ENCODE measurements at regions not wholly inside any gene's neighbourhood (a gene's known extent, or its start where the extent isn't known, plus 50 kb on each side); places are given as distances from the start of the nearest gene placed in this dataset.

DNA sequence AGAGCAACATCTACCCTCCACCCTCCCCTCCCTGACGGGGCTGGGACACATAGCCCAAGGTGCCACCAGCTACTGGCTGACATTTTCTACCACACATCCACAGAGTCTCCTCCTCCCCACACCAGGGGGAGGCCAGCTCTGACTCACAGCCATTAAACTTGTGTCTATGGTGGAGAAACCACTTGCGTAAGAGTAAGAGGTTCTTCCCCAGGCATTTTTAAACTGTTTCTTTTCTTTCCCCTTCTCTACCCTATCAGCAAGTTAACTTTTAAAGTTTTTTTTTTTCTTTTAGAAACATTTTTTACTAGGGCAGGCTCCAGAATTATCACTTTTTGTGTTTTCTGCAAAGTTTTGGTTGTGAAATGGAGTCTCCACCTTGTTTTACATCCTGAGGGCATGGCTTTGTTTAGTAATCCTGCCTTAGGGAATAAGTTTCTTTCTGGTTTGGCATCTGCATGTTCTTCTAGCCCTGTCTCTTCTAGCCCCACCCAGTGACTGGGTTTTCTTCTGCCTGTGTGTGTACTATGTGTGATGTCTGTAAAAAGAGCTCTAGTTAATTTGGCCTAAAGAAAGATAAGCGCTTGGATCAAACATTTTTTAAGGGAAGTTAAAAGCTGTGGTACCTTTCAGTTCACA, 148.8 kb upstream of the GADL1 start:
- Histone ChIP-seq H3K4me3 (ENCODE audit: low read depth in 1 of 5, low read length in 5 of 5) (no peak overlapping the region), H3K9ac (ENCODE audit: low read length in 5 of 5) (no peak overlapping the region), H3K27ac (ENCODE audit: low read depth, low read length) (no peak overlapping the region), H3K9me3 (ENCODE audit: control insufficient read depth in 5 of 5, low read length in 5 of 5) (peaks cover 2 to 16% (median 12%) of the 10 kb centered on the region in 5 donors), H3K27me3 (ENCODE audit: control insufficient read depth in 5 of 5, insufficient read depth in 4 of 5, low read length in 5 of 5) (no peaks in the 10 kb centered on the region), H3K36me3 (ENCODE audit: control insufficient read depth in 5 of 5, insufficient read depth in 5 of 5, low read length in 5 of 5) (no peaks in the 10 kb centered on the region), H3K4me1 (ENCODE audit: control insufficient read depth in 5 of 5, insufficient read depth in 5 of 5, low read length in 5 of 5) (no peaks in the 10 kb centered on the region)

DNA sequence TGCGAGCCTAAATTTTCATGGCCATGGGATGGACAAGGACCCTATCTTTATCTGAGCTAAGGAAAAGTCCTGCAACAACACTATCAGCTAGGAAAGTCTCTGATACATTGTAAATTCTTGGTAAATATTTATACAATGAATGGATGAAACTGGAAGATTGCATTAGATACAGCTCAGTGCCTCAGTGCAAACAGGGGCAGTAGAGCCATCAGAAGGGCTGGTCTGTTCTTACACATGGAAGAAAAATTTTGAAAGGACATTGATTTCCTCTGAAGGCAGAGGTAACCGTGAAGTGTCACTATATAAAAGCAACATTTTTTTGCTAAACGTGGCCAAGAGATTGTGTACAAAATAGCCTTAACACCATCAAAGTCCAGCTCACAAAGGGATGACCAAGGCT, 153.2 kb upstream of the GADL1 start:
- Histone ChIP-seq H3K9ac (ENCODE audit: low read length in 5 of 5) (no peak overlapping the region), H3K27ac (ENCODE audit: low read depth, low read length) (no peak overlapping the region), H3K27me3 (ENCODE audit: control insufficient read depth in 5 of 5, insufficient read depth in 4 of 5, low read length in 5 of 5) (no peaks in the 10 kb centered on the region), H3K4me3 (ENCODE audit: low read depth in 1 of 5, low read length in 5 of 5) (no peak overlapping the region), H3K36me3 (ENCODE audit: control insufficient read depth in 5 of 5, insufficient read depth in 5 of 5, low read length in 5 of 5) (no peaks in the 10 kb centered on the region), H3K9me3 (ENCODE audit: control insufficient read depth in 5 of 5, low read length in 5 of 5) (peaks cover 2 to 11% (median 8%) of the 10 kb centered on the region in 5 donors), H3K4me1 (ENCODE audit: control insufficient read depth in 5 of 5, insufficient read depth in 5 of 5, low read length in 5 of 5) (no peaks in the 10 kb centered on the region)

DNA sequence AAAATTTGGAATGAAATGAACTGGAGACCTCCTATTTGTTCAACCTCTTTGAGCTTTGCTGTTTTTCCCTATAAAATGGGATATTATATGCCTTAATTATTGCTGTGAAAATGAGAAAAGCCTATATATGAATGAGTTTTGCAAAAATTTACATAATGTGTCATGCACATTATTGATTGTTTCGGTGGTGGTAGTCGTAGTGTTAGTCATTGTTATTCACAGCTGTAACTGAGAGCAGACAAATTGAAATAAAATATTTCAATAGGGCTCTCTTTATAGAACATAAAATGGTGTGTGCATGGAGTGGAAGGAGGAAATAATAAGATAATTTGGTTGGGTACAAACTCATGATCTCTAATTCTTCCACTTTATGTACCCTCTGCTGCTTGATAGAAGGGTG, 153.7 kb upstream of the GADL1 start:
- Histone ChIP-seq H3K27me3 (ENCODE audit: control insufficient read depth in 5 of 5, insufficient read depth in 4 of 5, low read length in 5 of 5) (no peaks in the 10 kb centered on the region), H3K27ac (ENCODE audit: low read depth, low read length) (no peak overlapping the region), H3K4me1 (ENCODE audit: control insufficient read depth in 5 of 5, insufficient read depth in 5 of 5, low read length in 5 of 5) (no peaks in the 10 kb centered on the region), H3K9me3 (ENCODE audit: control insufficient read depth in 5 of 5, low read length in 5 of 5) (peaks cover 0 to 6% (median 3%) of the 10 kb centered on the region in 5 donors), H3K36me3 (ENCODE audit: control insufficient read depth in 5 of 5, insufficient read depth in 5 of 5, low read length in 5 of 5) (no peaks in the 10 kb centered on the region), H3K4me3 (ENCODE audit: low read depth in 1 of 5, low read length in 5 of 5) (no peak overlapping the region), H3K9ac (ENCODE audit: low read length in 5 of 5) (no peak overlapping the region)

DNA sequence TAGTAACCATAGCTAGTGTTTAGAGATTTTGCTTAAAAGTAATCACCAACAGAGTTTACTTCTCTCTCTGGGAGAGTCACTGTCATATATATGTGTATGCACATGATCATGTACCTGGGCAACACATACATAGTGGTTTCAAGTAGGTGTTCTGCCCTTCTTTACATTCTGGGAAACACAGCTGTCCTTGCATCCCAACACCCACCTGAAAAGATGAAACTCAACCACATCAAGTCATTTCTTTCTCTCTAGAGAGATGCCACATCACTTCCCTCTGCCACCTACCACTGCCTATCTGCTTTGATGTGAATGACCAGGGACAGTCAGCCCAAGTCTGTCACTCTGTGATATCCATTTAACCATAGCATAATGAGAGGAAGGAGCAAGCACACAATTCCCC, 155.8 kb upstream of the GADL1 start:
- no peaks in the 10 kb centered on the region for H3K36me3 ChIP-seq (ENCODE audit: control insufficient read depth in 5 of 5, insufficient read depth in 5 of 5, low read length in 5 of 5)
- no peaks in the 10 kb centered on the region for H3K4me1 ChIP-seq (ENCODE audit: control insufficient read depth in 5 of 5, insufficient read depth in 5 of 5, low read length in 5 of 5)
- H3K27ac ChIP-seq (ENCODE audit: low read depth, low read length): no peak overlapping the region
- peaks cover 0 to 2% (median 0%) of the 10 kb centered on the region in 5 donors for H3K9me3 ChIP-seq (ENCODE audit: control insufficient read depth in 5 of 5, low read length in 5 of 5)
- no peaks in the 10 kb centered on the region for H3K27me3 ChIP-seq (ENCODE audit: control insufficient read depth in 5 of 5, insufficient read depth in 4 of 5, low read length in 5 of 5)
- H3K4me3 ChIP-seq (ENCODE audit: low read depth in 1 of 5, low read length in 5 of 5): no peak overlapping the region
- H3K9ac ChIP-seq (ENCODE audit: low read length in 5 of 5): no peak overlapping the region

DNA sequence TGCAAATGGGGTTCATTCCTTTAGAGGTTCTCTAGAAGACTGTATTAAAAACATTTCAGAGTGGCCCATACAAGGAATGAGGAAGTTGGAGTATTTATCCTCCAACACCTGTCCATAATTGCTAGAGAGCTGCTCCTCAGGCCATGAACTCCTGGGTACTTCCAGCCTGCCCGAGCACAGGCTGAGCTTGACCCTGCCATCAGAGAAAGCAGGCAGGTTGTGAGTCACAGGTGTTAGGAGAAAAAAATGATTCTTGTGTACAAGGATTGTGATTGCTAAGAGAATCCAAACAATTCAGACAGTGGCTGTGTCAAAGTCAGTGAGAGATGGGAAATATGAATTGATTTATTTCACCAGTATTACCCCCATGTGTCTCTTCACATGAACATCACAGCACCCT, 156.8 kb upstream of the GADL1 start:
- H3K36me3 ChIP-seq (ENCODE audit: control insufficient read depth in 5 of 5, insufficient read depth in 5 of 5, low read length in 5 of 5): no peaks in the 10 kb centered on the region
- no peaks in the 10 kb centered on the region for H3K4me1 ChIP-seq (ENCODE audit: control insufficient read depth in 5 of 5, insufficient read depth in 5 of 5, low read length in 5 of 5)
- H3K27me3 ChIP-seq (ENCODE audit: control insufficient read depth in 5 of 5, insufficient read depth in 4 of 5, low read length in 5 of 5): no peaks in the 10 kb centered on the region
- H3K9me3 ChIP-seq (ENCODE audit: control insufficient read depth in 5 of 5, low read length in 5 of 5): peaks cover 0 to 2% (median 0%) of the 10 kb centered on the region in 5 donors
- H3K27ac ChIP-seq (ENCODE audit: low read depth, low read length): no peak overlapping the region
- no peak overlapping the region for H3K4me3 ChIP-seq (ENCODE audit: low read depth in 1 of 5, low read length in 5 of 5)
- no peak overlapping the region for H3K9ac ChIP-seq (ENCODE audit: low read length in 5 of 5)

DNA sequence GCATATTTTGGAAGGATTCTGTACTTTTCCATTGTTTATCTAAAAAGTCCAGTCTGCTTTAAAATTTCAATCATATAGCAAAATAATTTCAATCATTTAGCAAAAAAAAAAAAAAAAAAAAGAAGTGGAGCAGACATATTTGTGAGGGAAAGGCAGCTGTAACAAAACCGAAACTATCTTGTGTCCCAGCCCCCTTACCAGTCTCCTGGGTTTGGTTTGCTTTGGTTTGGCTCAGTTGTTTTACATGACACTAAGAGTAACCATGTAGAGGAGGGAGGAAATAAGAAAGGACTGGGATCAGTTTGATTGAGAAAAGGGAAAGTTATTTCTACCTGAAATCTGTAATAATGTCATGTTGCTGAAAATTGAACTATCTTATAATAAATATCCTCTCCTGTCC, 158.8 kb upstream of the GADL1 start:
- Histone ChIP-seq H3K4me1 (ENCODE audit: control insufficient read depth in 5 of 5, insufficient read depth in 5 of 5, low read length in 5 of 5) (no peaks in the 10 kb centered on the region), H3K36me3 (ENCODE audit: control insufficient read depth in 5 of 5, insufficient read depth in 5 of 5, low read length in 5 of 5) (no peaks in the 10 kb centered on the region), H3K27me3 (ENCODE audit: control insufficient read depth in 5 of 5, insufficient read depth in 4 of 5, low read length in 5 of 5) (no peaks in the 10 kb centered on the region), H3K27ac (ENCODE audit: low read depth, low read length) (no peak overlapping the region), H3K9me3 (ENCODE audit: control insufficient read depth in 5 of 5, low read length in 5 of 5) (peaks cover 0 to 5% (median 0%) of the 10 kb centered on the region in 5 donors), H3K4me3 (ENCODE audit: low read depth in 1 of 5, low read length in 5 of 5) (no peak overlapping the region), H3K9ac (ENCODE audit: low read length in 5 of 5) (no peak overlapping the region)

DNA sequence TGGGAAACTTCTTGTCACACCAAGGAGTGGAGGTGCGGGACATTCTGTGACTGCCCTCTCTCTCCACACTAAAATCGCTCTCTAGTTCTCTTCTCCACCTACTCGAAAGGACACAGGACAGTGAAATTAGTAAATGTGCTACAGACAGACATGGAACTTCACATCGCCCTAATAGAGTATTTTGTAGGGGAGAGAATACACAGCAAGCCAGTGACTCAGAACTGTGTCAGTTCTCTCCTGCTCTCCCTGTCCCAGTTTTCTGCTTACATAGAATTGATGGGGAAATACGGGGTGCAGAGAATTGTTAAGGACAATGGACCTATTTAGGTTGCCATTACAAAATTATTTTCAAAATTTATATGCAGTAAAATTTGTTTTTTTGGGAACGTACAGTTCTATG, 159.6 kb upstream of the GADL1 start:
- no peaks in the 10 kb centered on the region for H3K27me3 ChIP-seq (ENCODE audit: control insufficient read depth in 5 of 5, insufficient read depth in 4 of 5, low read length in 5 of 5)
- no peak overlapping the region for H3K27ac ChIP-seq (ENCODE audit: low read depth, low read length)
- H3K4me3 ChIP-seq (ENCODE audit: low read depth in 1 of 5, low read length in 5 of 5): no peak overlapping the region
- H3K4me1 ChIP-seq (ENCODE audit: control insufficient read depth in 5 of 5, insufficient read depth in 5 of 5, low read length in 5 of 5): no peaks in the 10 kb centered on the region
- H3K9me3 ChIP-seq (ENCODE audit: control insufficient read depth in 5 of 5, low read length in 5 of 5): peaks cover 0 to 10% (median 5%) of the 10 kb centered on the region in 5 donors
- no peak overlapping the region for H3K9ac ChIP-seq (ENCODE audit: low read length in 5 of 5)
- no peaks in the 10 kb centered on the region for H3K36me3 ChIP-seq (ENCODE audit: control insufficient read depth in 5 of 5, insufficient read depth in 5 of 5, low read length in 5 of 5)

DNA sequence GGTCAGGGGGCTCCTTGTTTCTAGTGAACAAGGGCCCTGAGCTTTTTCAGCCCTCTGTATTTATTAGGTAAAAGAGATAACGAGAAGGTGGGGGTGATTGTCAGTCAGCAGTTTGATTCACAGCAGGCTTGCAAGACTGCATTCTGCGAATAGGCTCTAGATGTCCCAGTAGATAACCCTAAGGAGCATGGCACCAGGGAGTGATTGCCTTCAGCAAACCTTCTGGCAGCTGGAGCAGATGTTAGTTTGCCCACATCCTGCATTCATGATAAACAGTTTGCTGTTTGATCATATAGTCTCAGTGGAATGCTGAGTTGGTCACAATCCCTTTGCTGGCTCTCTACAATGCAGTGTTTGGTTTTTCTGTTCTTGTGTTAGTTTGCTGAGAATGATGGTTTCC, 161.3 kb upstream of the GADL1 start:
- Histone ChIP-seq H3K4me3 (ENCODE audit: low read depth in 1 of 5, low read length in 5 of 5) (no peak overlapping the region), H3K27ac (ENCODE audit: low read depth, low read length) (no peak overlapping the region), H3K27me3 (ENCODE audit: control insufficient read depth in 5 of 5, insufficient read depth in 4 of 5, low read length in 5 of 5) (no peaks in the 10 kb centered on the region)

DNA sequence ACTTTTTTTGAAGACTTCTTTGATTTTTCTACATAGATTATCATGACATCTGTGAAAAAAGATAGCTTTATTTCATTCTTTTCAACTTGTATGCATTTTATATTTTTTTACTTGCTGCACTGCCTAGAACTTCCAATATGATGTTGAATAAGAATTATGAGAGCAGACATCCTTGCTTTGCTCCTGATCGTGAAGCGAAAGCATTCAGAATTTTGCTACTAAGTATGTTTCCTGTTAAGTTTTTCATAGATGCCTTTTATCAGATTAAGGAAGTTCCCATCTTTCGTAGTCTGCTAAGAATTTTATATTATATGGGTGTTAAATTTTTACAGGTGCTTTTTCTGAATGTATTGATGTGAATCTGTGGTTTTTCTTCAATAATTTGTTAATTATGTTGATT, 163.4 kb upstream of the GADL1 start:
- no peak overlapping the region for H3K4me3 ChIP-seq (ENCODE audit: low read depth in 1 of 5, low read length in 5 of 5)
- H3K36me3 ChIP-seq (ENCODE audit: control insufficient read depth in 5 of 5, insufficient read depth in 5 of 5, low read length in 5 of 5): no peaks in the 10 kb centered on the region
- H3K27ac ChIP-seq (ENCODE audit: low read depth, low read length): no peak overlapping the region
- H3K9ac ChIP-seq (ENCODE audit: low read length in 5 of 5): no peak overlapping the region
- H3K9me3 ChIP-seq (ENCODE audit: control insufficient read depth in 5 of 5, low read length in 5 of 5): peaks cover 3 to 12% (median 7%) of the 10 kb centered on the region in 5 donors
- no peaks in the 10 kb centered on the region for H3K4me1 ChIP-seq (ENCODE audit: control insufficient read depth in 5 of 5, insufficient read depth in 5 of 5, low read length in 5 of 5)
- no peaks in the 10 kb centered on the region for H3K27me3 ChIP-seq (ENCODE audit: control insufficient read depth in 5 of 5, insufficient read depth in 4 of 5, low read length in 5 of 5)

More for the DNA sequence above, 161.3 kb upstream of the GADL1 start:
- Histone ChIP-seq H3K9me3 (ENCODE audit: control insufficient read depth in 5 of 5, low read length in 5 of 5) (peaks cover 3 to 14% (median 7%) of the 10 kb centered on the region in 5 donors), H3K9ac (ENCODE audit: low read length in 5 of 5) (no peak overlapping the region), H3K4me1 (ENCODE audit: control insufficient read depth in 5 of 5, insufficient read depth in 5 of 5, low read length in 5 of 5) (no peaks in the 10 kb centered on the region), H3K36me3 (ENCODE audit: control insufficient read depth in 5 of 5, insufficient read depth in 5 of 5, low read length in 5 of 5) (no peaks in the 10 kb centered on the region)

DNA sequence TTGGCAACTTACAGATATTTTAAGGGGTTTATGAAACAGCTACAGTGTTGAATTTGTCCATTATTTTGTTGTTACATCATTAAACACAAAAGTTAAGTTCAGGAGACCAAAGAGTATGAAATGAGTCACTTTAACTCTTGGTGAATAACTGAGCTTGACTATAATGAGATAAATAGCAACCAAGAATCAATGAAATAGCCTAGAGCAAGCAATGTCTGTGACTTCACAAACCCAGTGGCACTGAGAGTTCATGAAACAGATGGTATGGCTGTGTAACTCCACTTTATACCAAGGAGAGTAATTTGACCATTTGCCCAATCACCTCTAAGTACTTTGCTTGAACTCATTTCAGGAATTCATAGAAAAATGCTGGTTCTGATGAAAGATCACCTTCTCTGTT, 169.6 kb upstream of the GADL1 start:
- Histone ChIP-seq H3K9ac (ENCODE audit: low read length in 5 of 5) (no peak overlapping the region), H3K4me3 (ENCODE audit: low read depth in 1 of 5, low read length in 5 of 5) (no peak overlapping the region), H3K36me3 (ENCODE audit: control insufficient read depth in 5 of 5, insufficient read depth in 5 of 5, low read length in 5 of 5) (no peaks in the 10 kb centered on the region), H3K9me3 (ENCODE audit: control insufficient read depth in 5 of 5, low read length in 5 of 5) (peaks cover 0 to 4% (median 2%) of the 10 kb centered on the region in 5 donors), H3K27me3 (ENCODE audit: control insufficient read depth in 5 of 5, insufficient read depth in 4 of 5, low read length in 5 of 5) (no peaks in the 10 kb centered on the region), H3K27ac (ENCODE audit: low read depth, low read length) (no peak overlapping the region), H3K4me1 (ENCODE audit: control insufficient read depth in 5 of 5, insufficient read depth in 5 of 5, low read length in 5 of 5) (no peaks in the 10 kb centered on the region)

Data from subcutaneous abdominal adipose tissue (tissue), 5 donors.